Astrocyte (in vitro differentiated cells and primary cell): ENCODE measurements at regions not wholly inside any gene's neighbourhood (a gene's known extent, or its start where the extent isn't known, plus 50 kb on each side); places are given as distances from the start of the nearest gene placed in this dataset.

Source experiments
- CTCF ChIP-seq: IDR thresholded peaks from 2 replicates; pipeline ENCODE4 v1.5.1; 2011; ENCODE audit warnings: low read depth, mild to moderate bottlenecking, inconsistent platforms, low read length, moderate library complexity; ENCODE audit not compliant: insufficient read depth
- EZH2 ChIP-seq: IDR thresholded peaks from 2 replicates; pipeline ENCODE4 v1.6.1; 2012; ENCODE audit warnings: mild to moderate bottlenecking, low read length, inconsistent platforms; ENCODE audit not compliant: insufficient read depth

- TF ChIP-seq EZH2 (no peak), CTCF (no peak)
These were observed 301.9 kb downstream of the RASEF start for GRCh38 chr9:82761027-82761426.
